ENCODE measurements at regions not wholly inside any gene's neighbourhood (a gene's known extent, or its start where the extent isn't known, plus 50 kb on each side); places are given as distances from the start of the nearest gene placed in this dataset.
A peak's percentile ranks its signal among the peaks of the same experiment; 100 is the strongest.

GRCh38 chr2:7852546-7852945 is 829.3 kb upstream of the ID2 start:
- H3K9me3 Mint-ChIP-seq, result no peaks in the 10 kb centered on the region
- 0 to 50% methylated on average over 1 to 2 of the region's 2 CpGs for WGBS, 2 experiments (ENCODE audit: insufficient coverage in 1 of 2, insufficient read length in 1 of 2)

GRCh38 chr2:7857904-7858303 is 824.0 kb upstream of the ID2 start:
- TF ChIP-seq CTCF (conservative IDR thresholded peaks at IDR 0.05), result no peak
- no peak overlapping the region for H3K4me3 Mint-ChIP-seq

More at GRCh38 chr2:7852546-7852945, 829.3 kb upstream of the ID2 start:
- Histone ChIP-seq H3K27me3 (ENCODE audit: control insufficient read depth, insufficient read depth, low read length, poor library complexity, severe bottlenecking) (no peaks in the 10 kb centered on the region), H3K4me1 (ENCODE audit: control insufficient read depth, insufficient read depth, low read length) (peaks cover 4% of the 10 kb centered on the region), H3K36me3 (ENCODE audit: control insufficient read depth, insufficient read depth, low read length) (no peaks in the 10 kb centered on the region), H3K4me3 (ENCODE audit: low read length) (no peak overlapping the region), H3K9ac (ENCODE audit: extremely low read depth, low read length, poor library complexity, severe bottlenecking) (no peak overlapping the region), H3K9me3 (ENCODE audit: control insufficient read depth, low read length) (no peaks in the 10 kb centered on the region), H3K27ac (ENCODE audit: low read depth, low read length) (no peak overlapping the region)
- no peak overlapping the region for H3K4me3 Mint-ChIP-seq
- H3K4me1 Mint-ChIP-seq, result peaks cover 14% of the 10 kb centered on the region
- no peak for DNase-seq
- H3K27me3 Mint-ChIP-seq (ENCODE audit: insufficient read depth), result peaks cover 7% of the 10 kb centered on the region
- no peak for TF ChIP-seq CTCF (conservative IDR thresholded peaks at IDR 0.05)
- no peaks in the 10 kb centered on the region for H3K36me3 Mint-ChIP-seq (ENCODE audit: low read depth)
- H3K27ac Mint-ChIP-seq, result no peak overlapping the region

GRCh38 chr2:7858624-7859023 is 823.2 kb upstream of the ID2 start:
- H3K9ac ChIP-seq (ENCODE audit: extremely low read depth, low read length, poor library complexity, severe bottlenecking), result no peak overlapping the region
- no peaks in the 10 kb centered on the region for H3K9me3 ChIP-seq (ENCODE audit: control insufficient read depth, low read length)
- Mint-ChIP-seq H3K27ac (no peak overlapping the region), H3K9me3 (no peaks in the 10 kb centered on the region), H3K4me3 (no peak overlapping the region), H3K27me3 (ENCODE audit: insufficient read depth) (no peaks in the 10 kb centered on the region), H3K36me3 (ENCODE audit: low read depth) (no peaks in the 10 kb centered on the region), H3K4me1 (peaks cover 4% of the 10 kb centered on the region)
- DNase-seq, result no peak
- H3K4me1 ChIP-seq (ENCODE audit: control insufficient read depth, insufficient read depth, low read length), result no peaks in the 10 kb centered on the region
- H3K27ac ChIP-seq (ENCODE audit: low read depth, low read length), result no peak overlapping the region
- no peak for TF ChIP-seq CTCF (conservative IDR thresholded peaks at IDR 0.05)
- H3K4me3 ChIP-seq (ENCODE audit: low read length), result no peak overlapping the region
- no peaks in the 10 kb centered on the region for H3K36me3 ChIP-seq (ENCODE audit: control insufficient read depth, insufficient read depth, low read length)
- H3K27me3 ChIP-seq (ENCODE audit: control insufficient read depth, insufficient read depth, low read length, poor library complexity, severe bottlenecking), result no peaks in the 10 kb centered on the region
- WGBS, 2 experiments (ENCODE audit: insufficient coverage in 1 of 2, insufficient read length in 1 of 2), result 89 to 100% methylated on average over 1 to 2 of the region's 2 CpGs

More at GRCh38 chr2:7857904-7858303, 824.0 kb upstream of the ID2 start:
- no peak overlapping the region for H3K4me3 ChIP-seq (ENCODE audit: low read length)
- peaks cover 4% of the 10 kb centered on the region for H3K4me1 Mint-ChIP-seq
- peak; percentile 43 for DNase-seq
- H3K9me3 ChIP-seq (ENCODE audit: control insufficient read depth, low read length), result no peaks in the 10 kb centered on the region
- H3K36me3 ChIP-seq (ENCODE audit: control insufficient read depth, insufficient read depth, low read length), result no peaks in the 10 kb centered on the region
- no peaks in the 10 kb centered on the region for H3K4me1 ChIP-seq (ENCODE audit: control insufficient read depth, insufficient read depth, low read length)
- 73% methylated on average over 1 of the region's 1 CpG; no CpG with 5 or more reads in 1 of the 2 experiments for WGBS, 2 experiments (ENCODE audit: insufficient coverage in 1 of 2, insufficient read length in 1 of 2)
- no peak overlapping the region for H3K9ac ChIP-seq (ENCODE audit: extremely low read depth, low read length, poor library complexity, severe bottlenecking)
- H3K9me3 Mint-ChIP-seq, result no peaks in the 10 kb centered on the region
- no peak overlapping the region for H3K27ac ChIP-seq (ENCODE audit: low read depth, low read length)
- no peaks in the 10 kb centered on the region for H3K27me3 Mint-ChIP-seq (ENCODE audit: insufficient read depth)
- H3K36me3 Mint-ChIP-seq (ENCODE audit: low read depth), result no peaks in the 10 kb centered on the region
- no peak overlapping the region for H3K27ac Mint-ChIP-seq
- no peaks in the 10 kb centered on the region for H3K27me3 ChIP-seq (ENCODE audit: control insufficient read depth, insufficient read depth, low read length, poor library complexity, severe bottlenecking)

Data from endodermal cell (in vitro differentiated cells).